A549 (cell line): ENCODE measurements at regions not wholly inside any gene's neighbourhood (a gene's known extent, or its start where the extent isn't known, plus 50 kb on each side); places are given as distances from the start of the nearest gene placed in this dataset.

Source experiments
- BHLHE40 ChIP-seq: IDR thresholded peaks from 2 replicates; pipeline ENCODE4 v1.6.1; 2012; ENCODE audit warnings: low read depth, low read length, inconsistent platforms
- REST ChIP-seq: fragments of 200-600 bp; sonication (generic); IDR thresholded peaks from 2 replicates; pipeline ENCODE4 v1.6.1; 2016; ENCODE audit warnings: antibody characterized with exemption, mild to moderate bottlenecking, moderate library complexity
- SREBF2 ChIP-seq: fragments of 450-650 bp; IDR thresholded peaks from 2 replicates; pipeline ENCODE4 v1.6.1; 2014; ENCODE audit warnings: mild to moderate bottlenecking, moderate library complexity
- TF ChIP-seq, protein P1 (sequence below): IDR thresholded peaks from 2 replicates; pipeline ENCODE4 v1.6.1; 2012
- TF ChIP-seq, protein P2 (sequence below): fragments of >200 bp; sonication (Bioruptor Twin); formaldehyde crosslinking; IDR thresholded peaks from 3 replicates; pipeline ENCODE4 v1.5.1; 2016
- TF ChIP-seq, protein P3 (sequence below): fragments of 250-450 bp; sonication (Bioruptor Pico); IDR thresholded peaks from 2 replicates; pipeline ENCODE4 v1.5.0; 2021; ENCODE audit warnings: mild to moderate bottlenecking, moderate library complexity, borderline replicate concordance

DNA sequence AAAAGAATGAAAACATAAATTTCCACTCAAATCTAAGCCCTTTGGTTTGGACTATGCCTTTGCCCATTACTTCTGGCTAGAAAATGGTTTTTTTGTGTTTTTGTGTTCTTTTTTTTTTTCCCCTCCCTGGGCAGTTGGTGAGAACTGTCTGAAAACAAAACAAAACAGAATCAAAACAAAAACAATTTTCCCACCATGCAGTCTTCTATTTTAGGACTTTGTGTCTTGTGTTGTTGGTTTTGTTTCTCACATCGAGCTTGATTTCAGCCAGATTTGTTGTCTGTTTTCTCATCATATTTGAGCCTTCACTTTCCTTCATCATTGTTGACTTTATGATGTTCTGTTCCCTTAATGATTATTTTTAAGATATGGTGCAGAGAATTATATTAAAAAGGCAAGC, 206.3 kb downstream of the MACC1 start:
- TF ChIP-seq, protein P1, sequence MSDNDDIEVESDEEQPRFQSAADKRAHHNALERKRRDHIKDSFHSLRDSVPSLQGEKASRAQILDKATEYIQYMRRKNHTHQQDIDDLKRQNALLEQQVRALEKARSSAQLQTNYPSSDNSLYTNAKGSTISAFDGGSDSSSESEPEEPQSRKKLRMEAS, result no peak
- TF ChIP-seq SREBF2 (no peak), REST (no peak), BHLHE40 (no peak)
- TF ChIP-seq, protein P2, sequence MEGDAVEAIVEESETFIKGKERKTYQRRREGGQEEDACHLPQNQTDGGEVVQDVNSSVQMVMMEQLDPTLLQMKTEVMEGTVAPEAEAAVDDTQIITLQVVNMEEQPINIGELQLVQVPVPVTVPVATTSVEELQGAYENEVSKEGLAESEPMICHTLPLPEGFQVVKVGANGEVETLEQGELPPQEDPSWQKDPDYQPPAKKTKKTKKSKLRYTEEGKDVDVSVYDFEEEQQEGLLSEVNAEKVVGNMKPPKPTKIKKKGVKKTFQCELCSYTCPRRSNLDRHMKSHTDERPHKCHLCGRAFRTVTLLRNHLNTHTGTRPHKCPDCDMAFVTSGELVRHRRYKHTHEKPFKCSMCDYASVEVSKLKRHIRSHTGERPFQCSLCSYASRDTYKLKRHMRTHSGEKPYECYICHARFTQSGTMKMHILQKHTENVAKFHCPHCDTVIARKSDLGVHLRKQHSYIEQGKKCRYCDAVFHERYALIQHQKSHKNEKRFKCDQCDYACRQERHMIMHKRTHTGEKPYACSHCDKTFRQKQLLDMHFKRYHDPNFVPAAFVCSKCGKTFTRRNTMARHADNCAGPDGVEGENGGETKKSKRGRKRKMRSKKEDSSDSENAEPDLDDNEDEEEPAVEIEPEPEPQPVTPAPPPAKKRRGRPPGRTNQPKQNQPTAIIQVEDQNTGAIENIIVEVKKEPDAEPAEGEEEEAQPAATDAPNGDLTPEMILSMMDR, result no peak
- TF ChIP-seq, protein P3, sequence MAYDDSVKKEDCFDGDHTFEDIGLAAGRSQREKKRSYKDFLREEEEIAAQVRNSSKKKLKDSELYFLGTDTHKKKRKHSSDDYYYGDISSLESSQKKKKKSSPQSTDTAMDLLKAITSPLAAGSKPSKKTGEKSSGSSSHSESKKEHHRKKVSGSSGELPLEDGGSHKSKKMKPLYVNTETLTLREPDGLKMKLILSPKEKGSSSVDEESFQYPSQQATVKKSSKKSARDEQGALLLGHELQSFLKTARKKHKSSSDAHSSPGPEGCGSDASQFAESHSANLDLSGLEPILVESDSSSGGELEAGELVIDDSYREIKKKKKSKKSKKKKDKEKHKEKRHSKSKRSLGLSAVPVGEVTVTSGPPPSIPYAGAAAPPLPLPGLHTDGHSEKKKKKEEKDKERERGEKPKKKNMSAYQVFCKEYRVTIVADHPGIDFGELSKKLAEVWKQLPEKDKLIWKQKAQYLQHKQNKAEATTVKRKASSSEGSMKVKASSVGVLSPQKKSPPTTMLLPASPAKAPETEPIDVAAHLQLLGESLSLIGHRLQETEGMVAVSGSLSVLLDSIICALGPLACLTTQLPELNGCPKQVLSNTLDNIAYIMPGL (CRISPR knock-in tag), result no peak
